Glutamatergic neuron (in vitro differentiated cells): ENCODE measurements at regions not wholly inside any gene's neighbourhood (a gene's known extent, or its start where the extent isn't known, plus 50 kb on each side); places are given as distances from the start of the nearest gene placed in this dataset.

Experiments used
- DNase-seq: peaks from one replicate; pipeline ENCODE4 v3.0.0; 2022
- H3K27ac Mint-ChIP-seq: one replicate; pipeline ENCODE4 v1.8.0; 2020; ENCODE audit warnings: mild to moderate bottlenecking, mixed read lengths, inconsistent platforms; ENCODE audit not compliant: unreplicated experiment
- H3K27me3 Mint-ChIP-seq: one replicate; pipeline ENCODE4 v1.8.0; 2020; ENCODE audit warnings: mild to moderate bottlenecking, moderate library complexity, mixed read lengths, inconsistent platforms; ENCODE audit not compliant: unreplicated experiment
- H3K36me3 Mint-ChIP-seq: one replicate; pipeline ENCODE4 v1.8.0; 2020; ENCODE audit warnings: mild to moderate bottlenecking, mixed read lengths, inconsistent platforms; ENCODE audit not compliant: unreplicated experiment
- H3K4me1 Mint-ChIP-seq: one replicate; pipeline ENCODE4 v1.8.0; 2020; ENCODE audit warnings: mild to moderate bottlenecking, low read depth, mixed read lengths, inconsistent platforms; ENCODE audit not compliant: unreplicated experiment
- H3K4me3 Mint-ChIP-seq: one replicate; pipeline ENCODE4 v1.8.0; 2020; ENCODE audit warnings: mild to moderate bottlenecking, mixed read lengths, inconsistent platforms; ENCODE audit not compliant: unreplicated experiment
- H3K9me3 Mint-ChIP-seq: one replicate; pipeline ENCODE4 v1.8.0; 2020; ENCODE audit warnings: mild to moderate bottlenecking, moderate library complexity, mixed read lengths, inconsistent platforms; ENCODE audit not compliant: unreplicated experiment
- TF ChIP-seq, protein P1 (sequence below): fragments of 200-600 bp; sonication (generic); IDR thresholded peaks from one replicate; pipeline ENCODE4 v1.5.0; 2021; ENCODE audit not compliant: partially characterized antibody, unreplicated experiment

DNA sequence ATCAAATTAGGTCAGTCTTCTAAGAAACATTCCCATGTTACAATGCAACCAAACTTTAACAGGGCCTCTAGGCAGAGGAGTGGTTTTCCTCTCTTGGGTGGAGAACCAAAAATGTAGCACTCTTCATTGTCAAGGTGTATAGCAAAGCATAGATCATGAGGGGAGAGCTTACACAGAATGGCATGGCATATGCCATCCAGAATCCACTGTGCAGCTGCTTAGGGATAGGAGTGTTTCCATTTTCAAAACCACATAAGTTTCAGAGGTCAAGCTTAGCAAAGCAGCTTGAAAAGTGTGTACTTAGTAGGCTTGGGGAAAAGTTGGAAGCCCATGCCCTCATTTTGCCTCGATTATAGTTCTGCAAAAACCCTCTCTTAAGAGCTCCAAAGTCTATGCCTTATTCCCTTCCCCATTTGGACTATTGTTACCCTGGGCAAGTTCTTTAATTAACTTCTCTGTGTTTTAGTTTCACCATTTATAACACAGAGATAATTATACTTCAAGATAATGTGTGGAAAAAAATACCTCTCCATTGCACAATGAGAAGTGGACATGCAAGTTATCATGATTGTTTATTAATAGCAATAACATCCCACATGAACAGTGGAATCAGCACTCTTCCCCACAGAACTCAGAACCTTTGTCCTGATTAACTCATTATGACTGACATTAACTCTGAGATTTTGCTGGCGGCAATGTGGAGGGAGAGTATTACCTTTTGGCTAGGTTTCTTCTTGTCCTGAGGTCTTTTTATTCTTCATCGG, 398.9 kb upstream of the WWC1 start:
- Mint-ChIP-seq H3K9me3 (peaks cover 3% of the 10 kb centered on the region), H3K27me3 (no peaks in the 10 kb centered on the region), H3K4me1 (peaks cover 13% of the 10 kb centered on the region), H3K27ac (no peak overlapping the region), H3K4me3 (no peak overlapping the region), H3K36me3 (no peaks in the 10 kb centered on the region)
- DNase-seq: no peak
- TF ChIP-seq, protein P1, sequence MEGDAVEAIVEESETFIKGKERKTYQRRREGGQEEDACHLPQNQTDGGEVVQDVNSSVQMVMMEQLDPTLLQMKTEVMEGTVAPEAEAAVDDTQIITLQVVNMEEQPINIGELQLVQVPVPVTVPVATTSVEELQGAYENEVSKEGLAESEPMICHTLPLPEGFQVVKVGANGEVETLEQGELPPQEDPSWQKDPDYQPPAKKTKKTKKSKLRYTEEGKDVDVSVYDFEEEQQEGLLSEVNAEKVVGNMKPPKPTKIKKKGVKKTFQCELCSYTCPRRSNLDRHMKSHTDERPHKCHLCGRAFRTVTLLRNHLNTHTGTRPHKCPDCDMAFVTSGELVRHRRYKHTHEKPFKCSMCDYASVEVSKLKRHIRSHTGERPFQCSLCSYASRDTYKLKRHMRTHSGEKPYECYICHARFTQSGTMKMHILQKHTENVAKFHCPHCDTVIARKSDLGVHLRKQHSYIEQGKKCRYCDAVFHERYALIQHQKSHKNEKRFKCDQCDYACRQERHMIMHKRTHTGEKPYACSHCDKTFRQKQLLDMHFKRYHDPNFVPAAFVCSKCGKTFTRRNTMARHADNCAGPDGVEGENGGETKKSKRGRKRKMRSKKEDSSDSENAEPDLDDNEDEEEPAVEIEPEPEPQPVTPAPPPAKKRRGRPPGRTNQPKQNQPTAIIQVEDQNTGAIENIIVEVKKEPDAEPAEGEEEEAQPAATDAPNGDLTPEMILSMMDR: no peak

- H3K27ac Mint-ChIP-seq: no peak overlapping the region
- TF ChIP-seq, protein P1: no peak
- H3K36me3 Mint-ChIP-seq: no peaks in the 10 kb centered on the region
- DNase-seq: no peak
- H3K27me3 Mint-ChIP-seq: no peaks in the 10 kb centered on the region
- H3K4me3 Mint-ChIP-seq: no peak overlapping the region
- H3K4me1 Mint-ChIP-seq: peaks cover 13% of the 10 kb centered on the region
- H3K9me3 Mint-ChIP-seq: peaks cover 1% of the 10 kb centered on the region
These were observed 398.2 kb upstream of the WWC1 start for GRCh38 chr5:167893271-167893670.

DNA sequence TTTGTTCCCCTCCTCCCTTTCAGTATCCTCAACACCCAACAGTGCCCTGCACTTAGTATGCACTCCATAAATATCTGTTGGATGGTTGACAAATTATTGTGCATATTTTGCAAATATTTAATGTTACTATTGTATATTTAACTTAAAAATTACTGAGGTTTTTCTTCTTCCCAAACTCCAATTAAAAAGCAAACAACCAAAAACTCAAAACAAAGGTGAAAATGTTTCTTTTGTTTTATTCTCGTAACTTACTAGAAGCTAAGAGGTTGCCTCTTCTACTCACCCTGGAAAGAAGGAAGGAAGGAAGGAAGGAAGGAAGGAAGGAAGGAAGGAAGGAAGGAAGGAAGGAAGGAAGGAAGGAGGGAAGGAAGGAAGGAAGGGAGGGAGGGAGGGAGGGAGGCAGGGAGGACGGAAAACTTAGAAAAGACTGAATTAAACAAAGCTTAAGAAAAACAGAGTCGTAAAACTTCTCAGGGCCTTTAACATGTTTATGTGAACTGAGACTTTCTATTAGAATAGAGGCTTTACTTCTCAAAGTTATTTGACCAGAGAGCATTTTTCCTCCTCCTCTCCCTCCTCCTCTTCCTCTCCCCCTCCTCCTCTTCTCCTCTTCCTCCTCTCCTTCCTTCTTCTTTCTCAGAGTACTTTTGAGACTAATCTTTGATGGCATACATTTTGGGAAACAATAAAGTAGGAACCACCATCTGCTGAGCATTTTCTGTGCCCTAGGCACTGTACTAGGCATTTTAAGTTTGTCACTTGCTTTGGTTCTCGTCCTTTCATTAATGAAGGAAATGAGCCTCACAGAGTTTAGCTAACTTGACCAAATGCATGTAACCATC, 396.6 kb upstream of the WWC1 start:
- Mint-ChIP-seq H3K27me3 (no peaks in the 10 kb centered on the region), H3K27ac (no peak overlapping the region), H3K36me3 (no peaks in the 10 kb centered on the region), H3K9me3 (no peaks in the 10 kb centered on the region), H3K4me1 (peaks cover 4% of the 10 kb centered on the region), H3K4me3 (no peak overlapping the region)
- DNase-seq: no peak
- TF ChIP-seq, protein P1: no peak

DNA sequence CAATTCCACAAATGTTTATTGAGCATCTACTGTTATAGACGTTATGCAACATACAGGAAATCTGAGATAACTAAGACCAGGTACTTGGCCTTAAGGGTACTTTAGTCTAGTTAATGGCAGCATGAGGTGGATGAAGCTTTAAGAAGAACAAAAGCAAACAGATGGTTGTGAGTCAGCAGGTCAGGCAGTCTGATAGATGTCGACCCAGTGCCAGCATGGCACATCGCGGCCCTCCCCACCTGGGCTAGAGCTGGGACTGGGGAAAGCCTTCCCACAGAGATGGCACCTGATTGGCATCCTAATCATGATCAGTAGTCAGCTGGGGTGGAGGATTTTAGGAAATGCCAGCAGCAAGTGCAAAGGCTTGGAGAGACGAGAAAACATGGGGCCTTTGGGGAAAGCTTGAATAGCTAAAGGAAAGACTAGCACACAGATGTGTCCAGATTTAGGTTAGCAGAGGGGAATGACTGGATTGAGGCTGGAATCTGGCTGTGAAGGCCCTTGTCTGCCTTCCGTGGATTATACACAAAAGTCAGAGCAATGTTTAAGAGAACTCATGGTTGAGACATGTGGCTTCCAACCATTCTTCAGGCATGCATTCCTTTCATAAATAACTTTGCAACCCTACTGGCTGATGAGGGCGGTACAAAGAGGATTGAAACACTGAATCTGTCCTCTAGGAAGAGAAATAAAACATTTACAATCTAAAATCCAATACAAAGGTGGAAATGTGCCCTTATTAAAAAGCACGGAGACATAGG, 395.4 kb upstream of the WWC1 start:
- H3K27me3 Mint-ChIP-seq: no peaks in the 10 kb centered on the region
- no peaks in the 10 kb centered on the region for H3K9me3 Mint-ChIP-seq
- no peak overlapping the region for H3K4me3 Mint-ChIP-seq
- H3K36me3 Mint-ChIP-seq: no peaks in the 10 kb centered on the region
- no peak for DNase-seq
- no peak overlapping the region for H3K27ac Mint-ChIP-seq
- peaks cover 1% of the 10 kb centered on the region for H3K4me1 Mint-ChIP-seq
- TF ChIP-seq, protein P1: no peak
